Karpas-422 (cell line): ENCODE measurements at regions not wholly inside any gene's neighbourhood (a gene's known extent, or its start where the extent isn't known, plus 50 kb on each side); places are given as distances from the start of the nearest gene placed in this dataset.
"Not testable (repeated sequence)": the region's sequence is repeated elsewhere in the genome, so short reads cannot be mapped to it uniquely, and the experiment has no call there.

Source experiments
- DNase-seq: peaks from one replicate; pipeline ENCODE4 v3.0.0-alpha.2; 2015
- H2AFZ ChIP-seq: fragments of 200-600 bp; sonication (generic); 2 replicates; pipeline ENCODE4 v1.6.1; 2014; ENCODE audit warnings: antibody characterized with exemption, low read length, mixed read lengths
- H3K27ac ChIP-seq: fragments of 200-600 bp; sonication (generic); 2 replicates; pipeline ENCODE4 v1.5.1; 2014; ENCODE audit warnings: mild to moderate bottlenecking, low read length, moderate library complexity
- H3K27me3 ChIP-seq: fragments of 200-600 bp; sonication (generic); 2 replicates; pipeline ENCODE4 v1.6.1; 2014; ENCODE audit warnings: low read length, mixed read lengths
- H3K36me3 ChIP-seq: fragments of 200-600 bp; sonication (generic); 2 replicates; pipeline ENCODE4 v1.6.1; 2014; ENCODE audit warnings: low read length, mixed read lengths; ENCODE audit not compliant: insufficient read depth
- H3K4me1 ChIP-seq: fragments of 200-600 bp; sonication (generic); 2 replicates; pipeline ENCODE4 v1.6.1; 2014; ENCODE audit warnings: mild to moderate bottlenecking, low read length, mixed read lengths
- H3K4me2 ChIP-seq: fragments of 200-600 bp; sonication (generic); 2 replicates; pipeline ENCODE4 v1.6.1; 2014; ENCODE audit warnings: low read length, low read depth, mild to moderate bottlenecking; ENCODE audit not compliant: poor library complexity, severe bottlenecking
- H3K4me3 ChIP-seq: fragments of 200-600 bp; sonication (generic); 2 replicates; pipeline ENCODE4 v1.5.1; 2014; ENCODE audit warnings: mild to moderate bottlenecking, antibody characterized with exemption, low read length, mixed read lengths
- H3K79me2 ChIP-seq: fragments of 200-600 bp; sonication (generic); 2 replicates; pipeline ENCODE4 v1.6.1; 2014; ENCODE audit warnings: mild to moderate bottlenecking, low read length, mixed read lengths
- H3K9ac ChIP-seq: fragments of 200-600 bp; sonication (generic); 2 replicates; pipeline ENCODE4 v1.6.0; 2014; ENCODE audit warnings: low read length
- H3K9me2 ChIP-seq: fragments of 200-600 bp; sonication (generic), shearing (Covaris generic); replicated peaks from 2 replicates; pipeline ENCODE4 v1.6.0; 2014; ENCODE audit warnings: mild to moderate bottlenecking, low read length, moderate library complexity; ENCODE audit not compliant: insufficient read depth
- H3K9me3 ChIP-seq: fragments of 300-700, 200-600 bp; sonication (generic); 2 replicates; pipeline ENCODE4 v1.6.1; 2014; ENCODE audit warnings: low read length, mixed read lengths
- H4K20me1 ChIP-seq: fragments of 200-600 bp; sonication (generic); 2 replicates; pipeline ENCODE4 v1.6.1; 2014; ENCODE audit warnings: mild to moderate bottlenecking, antibody characterized with exemption, low read length, low read depth; ENCODE audit not compliant: insufficient read depth

- Histone ChIP-seq H3K27me3 (no peaks in the 10 kb centered on the region), H3K9me3 (no peaks in the 10 kb centered on the region; the same call in 1 of the 2 replicates), H4K20me1 (no peaks in the 10 kb centered on the region), H3K9me2 (no peaks in the 10 kb centered on the region), H3K79me2 (no peaks in the 10 kb centered on the region), H3K4me1 (no peaks in the 10 kb centered on the region), H3K36me3 (no peaks in the 10 kb centered on the region), H3K9ac (no peak overlapping the region), H3K4me3 (no peak overlapping the region), H3K27ac (no peak overlapping the region), H3K4me2 (no peak overlapping the region), H2AFZ (no peak overlapping the region)
- DNase-seq: no peak
These were observed 1447.6 kb downstream of the GRIK2 start for GRCh38 chr6:102841060-102841459.

GRCh38 chr6:102832021-102832420 lies 1438.5 kb downstream of the GRIK2 start:
- Histone ChIP-seq H3K4me3 (no peak overlapping the region), H3K36me3 (no peaks in the 10 kb centered on the region), H2AFZ (no peak overlapping the region), H4K20me1 (no peaks in the 10 kb centered on the region), H3K9me3 (no peaks in the 10 kb centered on the region), H3K4me2 (no peak overlapping the region), H3K9me2 (no peaks in the 10 kb centered on the region), H3K9ac (no peak overlapping the region), H3K27ac (no peak overlapping the region), H3K79me2 (no peaks in the 10 kb centered on the region), H3K27me3 (no peaks in the 10 kb centered on the region), H3K4me1 (no peaks in the 10 kb centered on the region)
- no peak for DNase-seq

- no peaks in the 10 kb centered on the region for H3K36me3 ChIP-seq
- H3K9me2 ChIP-seq: no peaks in the 10 kb centered on the region; the same call in 1 of the 2 replicates
These were observed 1426.6 kb downstream of the GRIK2 start for GRCh38 chr6:102820098-102820497.

GRCh38 chr6:102815207-102815606 lies 1421.7 kb downstream of the GRIK2 start:
- H3K27ac ChIP-seq: no peak overlapping the region
- no peak overlapping the region for H2AFZ ChIP-seq
- no peaks in the 10 kb centered on the region for H4K20me1 ChIP-seq
- no peaks in the 10 kb centered on the region; the same call in 1 of the 2 replicates for H3K9me3 ChIP-seq
- H3K4me1 ChIP-seq: no peaks in the 10 kb centered on the region
- H3K4me3 ChIP-seq: no peak overlapping the region
- no peaks in the 10 kb centered on the region for H3K36me3 ChIP-seq
- H3K9ac ChIP-seq: no peak overlapping the region
- no peak overlapping the region for H3K4me2 ChIP-seq
- no peak for DNase-seq
- H3K9me2 ChIP-seq: no peaks in the 10 kb centered on the region; the same call in 1 of the 2 replicates
- no peaks in the 10 kb centered on the region for H3K79me2 ChIP-seq
- H3K27me3 ChIP-seq: no peaks in the 10 kb centered on the region

More at GRCh38 chr6:102820098-102820497, 1426.6 kb downstream of the GRIK2 start:
- Histone ChIP-seq H2AFZ (no peak overlapping the region), H3K9ac (no peak overlapping the region), H4K20me1 (no peaks in the 10 kb centered on the region), H3K9me3 (no peaks in the 10 kb centered on the region; the same call in 1 of the 2 replicates), H3K27ac (no peak overlapping the region), H3K79me2 (no peaks in the 10 kb centered on the region), H3K4me1 (no peaks in the 10 kb centered on the region), H3K4me2 (no peak overlapping the region), H3K27me3 (no peaks in the 10 kb centered on the region), H3K4me3 (no peak overlapping the region)
- DNase-seq: no peak

- Histone ChIP-seq H3K9me3 (no peaks in the 10 kb centered on the region), H3K9me2 (no peaks in the 10 kb centered on the region; the same call in 1 of the 2 replicates), H3K4me3 (no peak overlapping the region), H3K4me1 (no peaks in the 10 kb centered on the region), H3K36me3 (no peaks in the 10 kb centered on the region), H4K20me1 (no peaks in the 10 kb centered on the region), H2AFZ (no peak overlapping the region), H3K27me3 (no peaks in the 10 kb centered on the region), H3K79me2 (no peaks in the 10 kb centered on the region), H3K27ac (no peak overlapping the region), H3K4me2 (no peak overlapping the region), H3K9ac (no peak overlapping the region)
- DNase-seq: no peak
These were observed 1420.2 kb downstream of the GRIK2 start for GRCh38 chr6:102813489-102814275.

GRCh38 chr6:102812242-102812641 lies 1418.7 kb downstream of the GRIK2 start:
- Histone ChIP-seq H3K9me2 (no peaks in the 10 kb centered on the region; the same call in 1 of the 2 replicates), H3K4me1 (no peaks in the 10 kb centered on the region), H4K20me1 (no peaks in the 10 kb centered on the region), H3K27ac (no peak overlapping the region), H3K4me2 (no peak overlapping the region), H3K4me3 (no peak overlapping the region), H3K9me3 (no peaks in the 10 kb centered on the region), H3K27me3 (no peaks in the 10 kb centered on the region), H3K36me3 (no peaks in the 10 kb centered on the region), H3K79me2 (no peaks in the 10 kb centered on the region), H3K9ac (no peak overlapping the region), H2AFZ (no peak overlapping the region)
- DNase-seq: no peak

- not testable (repeated sequence) for H3K9me2 ChIP-seq, H3K4me3 ChIP-seq, H3K27ac ChIP-seq, H3K36me3 ChIP-seq, DNase-seq, H3K9me3 ChIP-seq, H3K9ac ChIP-seq, H2AFZ ChIP-seq, H3K27me3 ChIP-seq, H3K4me2 ChIP-seq, H4K20me1 ChIP-seq, H3K4me1 ChIP-seq, H3K79me2 ChIP-seq
These were observed 1415.5 kb downstream of the GRIK2 start for GRCh38 chr6:102808944-102809505.

GRCh38 chr6:102799051-102799450 lies 1405.5 kb downstream of the GRIK2 start:
- Histone ChIP-seq H3K79me2 (no peaks in the 10 kb centered on the region), H3K4me3 (no peak overlapping the region), H4K20me1 (no peaks in the 10 kb centered on the region), H3K9me3 (no peaks in the 10 kb centered on the region), H3K27ac (no peak overlapping the region), H3K4me1 (no peaks in the 10 kb centered on the region), H3K27me3 (no peaks in the 10 kb centered on the region), H3K9me2 (no peaks in the 10 kb centered on the region), H3K4me2 (no peak overlapping the region), H3K36me3 (no peaks in the 10 kb centered on the region), H2AFZ (no peak overlapping the region), H3K9ac (no peak overlapping the region)
- DNase-seq: no peak
